RWPE2 (cell line): ENCODE measurements at regions not wholly inside any gene's neighbourhood (a gene's known extent, or its start where the extent isn't known, plus 50 kb on each side); places are given as distances from the start of the nearest gene placed in this dataset.

ENCODE experiments used
- ATAC-seq: fragments of 200-7000 bp; cut with Tn5 transposase; 3 replicates; pipeline ENCODE4 v1.9.1; 2021; ENCODE audit warnings: low read depth
- DNase-seq: peaks from one replicate; pipeline ENCODE4 v3.0.0-alpha.2; 2020; ENCODE audit warnings: low spot score
- H3K27ac ChIP-seq: fragments of 450-650 bp; 2 replicates; pipeline ENCODE4 v1.5.1; 2017; ENCODE audit warnings: mild to moderate bottlenecking; ENCODE audit not compliant: poor library complexity, severe bottlenecking
- H3K27me3 ChIP-seq: fragments of 250-450 bp; sonication (Bioruptor Pico); 2 replicates; pipeline ENCODE4 v1.5.1; 2021; ENCODE audit warnings: mild to moderate bottlenecking, moderate library complexity; ENCODE audit not compliant: insufficient read depth, poor library complexity, severe bottlenecking
- H3K36me3 ChIP-seq: fragments of 250-450 bp; sonication (Bioruptor Pico); 2 replicates; pipeline ENCODE4 v1.5.1; 2020; ENCODE audit warnings: low read depth, mild to moderate bottlenecking, moderate library complexity
- H3K4me1 ChIP-seq: fragments of 250-450 bp; sonication (Bioruptor Pico); 2 replicates; pipeline ENCODE4 v1.5.1; 2021; ENCODE audit warnings: mild to moderate bottlenecking, moderate library complexity; ENCODE audit not compliant: insufficient read depth, poor library complexity, severe bottlenecking
- H3K4me3 ChIP-seq: fragments of 250-450 bp; sonication (Bioruptor Pico); 2 replicates; pipeline ENCODE4 v1.5.1; 2021; ENCODE audit warnings: mild to moderate bottlenecking, moderate library complexity; ENCODE audit not compliant: severe bottlenecking
- H3K9me3 ChIP-seq: fragments of 250-450 bp; sonication (Bioruptor Pico); 2 replicates; pipeline ENCODE4 v1.5.1; 2021; ENCODE audit warnings: mild to moderate bottlenecking, moderate library complexity; ENCODE audit not compliant: severe bottlenecking
- CTCF ChIP-seq: fragments of 450-650 bp; IDR thresholded peaks from one replicate; pipeline ENCODE4 v1.5.1; 2017; ENCODE audit warnings: mild to moderate bottlenecking, moderate library complexity; ENCODE audit not compliant: poor library complexity, severe bottlenecking

- ATAC-seq = peak; percentile 93
- Histone ChIP-seq H3K27me3 (no peaks in the 10 kb centered on the region), H3K4me3 (no peak overlapping the region), H3K9me3 (no peaks in the 10 kb centered on the region), H3K36me3 (no peaks in the 10 kb centered on the region), H3K27ac (peak overlapping the region; percentile 73), H3K4me1 (peaks cover 15% of the 10 kb centered on the region)
- TF ChIP-seq CTCF = no peak
- DNase-seq = no peak
Measured at GRCh38 chr15:59918994-59919951, 84.8 kb upstream of the FOXB1 start.

GRCh38 chr15:59917504-59918157, 86.5 kb upstream of the FOXB1 start:
- H3K36me3 ChIP-seq = no peaks in the 10 kb centered on the region
- no peaks in the 10 kb centered on the region for H3K27me3 ChIP-seq
- H3K4me1 ChIP-seq = peaks cover 15% of the 10 kb centered on the region
- peak; percentile 72 for ATAC-seq
- peak; percentile 90 for TF ChIP-seq CTCF
- H3K27ac ChIP-seq = no peak overlapping the region
- peak; percentile 76 for DNase-seq
- H3K9me3 ChIP-seq = no peaks in the 10 kb centered on the region
- no peak overlapping the region for H3K4me3 ChIP-seq

- Histone ChIP-seq H3K27ac (no peak overlapping the region), H3K9me3 (no peaks in the 10 kb centered on the region), H3K36me3 (no peaks in the 10 kb centered on the region), H3K27me3 (peaks cover 3% of the 10 kb centered on the region), H3K4me1 (no peaks in the 10 kb centered on the region), H3K4me3 (no peak overlapping the region)
- no peak for TF ChIP-seq CTCF
- ATAC-seq (no peak), DNase-seq (no peak)
Measured at GRCh38 chr15:59906046-59906445, 98.1 kb upstream of the FOXB1 start.

DNA sequence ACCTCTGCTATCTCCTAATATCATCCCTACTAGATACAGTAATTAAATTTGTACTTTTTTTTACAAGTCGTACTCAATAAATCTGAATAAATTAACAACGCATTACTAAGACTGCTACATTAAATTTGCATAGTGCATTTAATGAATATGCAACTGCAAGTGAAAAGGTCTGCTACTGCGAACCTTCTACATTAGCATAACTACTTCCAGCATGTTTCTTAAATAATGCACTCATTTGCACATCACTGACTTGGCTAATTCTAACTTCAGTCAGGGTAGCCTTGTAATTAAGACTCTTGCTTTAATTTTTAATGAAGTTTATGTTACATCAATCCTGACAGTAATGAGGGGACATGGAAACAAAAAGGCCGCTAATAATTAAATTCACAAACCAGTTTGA, 98.9 kb upstream of the FOXB1 start:
- Histone ChIP-seq H3K4me3 (no peak overlapping the region), H3K27me3 (peaks cover 3% of the 10 kb centered on the region), H3K4me1 (no peaks in the 10 kb centered on the region), H3K27ac (no peak overlapping the region), H3K36me3 (no peaks in the 10 kb centered on the region), H3K9me3 (no peaks in the 10 kb centered on the region)
- no peak for DNase-seq
- TF ChIP-seq CTCF = no peak
- ATAC-seq = no peak
